B cell (primary cell): ENCODE measurements at regions not wholly inside any gene's neighbourhood (a gene's known extent, or its start where the extent isn't known, plus 50 kb on each side); places are given as distances from the start of the nearest gene placed in this dataset.

ENCODE experiments used
- ATAC-seq: fragments of 200-7000 bp; cut with Tn5 transposase; one replicate; pipeline ENCODE4 v1.10.0; 2021; ENCODE audit warnings: low read depth, mild to moderate bottlenecking, moderate number of reproducible peaks, moderate library complexity
- CTCF ChIA-PET: fragments of 350-600 bp; sonication (Branson Sonifier 250); formaldehyde crosslinking; loops from one replicate; lab custom pipeline; 2021; ENCODE audit warnings: antibody characterized with exemption, inconsistent platforms; lab: Charles Lee
- POLR2A ChIA-PET: fragments of 350-600 bp; sonication (Branson Sonifier 250); formaldehyde crosslinking; loops from one replicate; lab custom pipeline; 2021; ENCODE audit warnings: antibody characterized with exemption; lab: Charles Lee
- DNase-seq: peaks from one replicate; pipeline ENCODE4 v3.0.0; 2013
- H2AFZ ChIP-seq: 2 replicates; pipeline ENCODE4 v1.6.1; 2012; ENCODE audit warnings: mild to moderate bottlenecking, low read depth, low read length; ENCODE audit not compliant: insufficient read depth, poor library complexity, severe bottlenecking
- H3K27ac ChIP-seq, 2 donors: 1 replicate in 1 of 2; 2 replicates in 1 of 2; pipeline ENCODE4 v1.5.1; 2012 to 2013; ENCODE audit warnings: low read length in 2 of 2, mild to moderate bottlenecking in 2 of 2, moderate library complexity in 1 of 2
- H3K27me3 ChIP-seq, 4 experiments: fragments of 200-600 bp in 1 of 4; sonication (generic) in 1 of 4; replicated peaks in 1 of 4; 1 replicate in 2 of 4; 2 replicates in 2 of 4; pipeline versions ENCODE4 v1.6.1 to v1.7.0; 2013 to 2016; ENCODE audit warnings: low read length in 3 of 4, mild to moderate bottlenecking in 2 of 4, mixed read lengths in 1 of 4, moderate library complexity in 1 of 4; ENCODE audit not compliant: insufficient read depth in 4 of 4, control insufficient read depth in 3 of 4; ENCODE audit errors: control extremely low read depth in 1 of 4
- H3K36me3 ChIP-seq, 2 experiments: replicated peaks in 1 of 2; 1 replicate in 1 of 2; 2 replicates in 1 of 2; pipeline versions ENCODE4 v1.6.1 to v1.7.1; 2013; ENCODE audit warnings: low read length in 1 of 2; ENCODE audit not compliant: insufficient read depth in 2 of 2, control insufficient read depth in 1 of 2; ENCODE audit errors: control extremely low read depth in 1 of 2, extremely low read depth in 1 of 2
- H3K4me1 ChIP-seq, 2 donors: fragments of 200-600 bp in 1 of 2; sonication (generic) in 1 of 2; 1 replicate in 1 of 2; 2 replicates in 1 of 2; pipeline versions ENCODE4 v1.5.1 to v1.6.1; 2013 to 2017; ENCODE audit warnings: low read length in 2 of 2; ENCODE audit not compliant: control insufficient read depth in 2 of 2, insufficient read depth in 2 of 2
- H3K4me2 ChIP-seq: replicated peaks from 2 replicates; pipeline ENCODE3; 2012; ENCODE audit warnings: mild to moderate bottlenecking, low read depth, low read length; ENCODE audit not compliant: poor library complexity, severe bottlenecking
- H3K4me3 ChIP-seq, 5 experiments: fragments of 200-600 bp in 1 of 5; sonication (generic) in 1 of 5; 1 replicate in 3 of 5; 2 replicates in 2 of 5; pipeline versions ENCODE4 v1.5.1 to v1.7.0; 2011 to 2016; ENCODE audit warnings: low read length in 4 of 5, mild to moderate bottlenecking in 4 of 5, low read depth in 2 of 5, control low read depth in 1 of 5, moderate library complexity in 1 of 5; ENCODE audit not compliant: insufficient read depth in 1 of 5; ENCODE audit errors: control extremely low read depth in 1 of 5, extremely low read depth in 1 of 5
- H3K79me2 ChIP-seq: fragments of 200-600 bp; sonication (generic); one replicate; pipeline ENCODE4 v1.6.0; 2016; ENCODE audit warnings: low read length; ENCODE audit not compliant: control insufficient read depth, insufficient read depth
- H3K9ac ChIP-seq: fragments of 200-600 bp; sonication (generic); 2 replicates; pipeline ENCODE4 v1.6.1; 2017; ENCODE audit warnings: mild to moderate bottlenecking, low read length, moderate library complexity
- H3K9me3 ChIP-seq, 3 donors: one replicate each; pipeline versions ENCODE4 v1.6.1 to v1.7.1; 2013; ENCODE audit warnings: low read length in 2 of 3; ENCODE audit not compliant: control insufficient read depth in 2 of 3, insufficient read depth in 1 of 3; ENCODE audit errors: control extremely low read depth in 1 of 3
- H4K20me1 ChIP-seq: 2 replicates; pipeline ENCODE4 v1.6.0; 2012; ENCODE audit warnings: mild to moderate bottlenecking, low read length; ENCODE audit not compliant: insufficient read depth, control insufficient read depth, poor library complexity, severe bottlenecking
- H3K27ac Mint-ChIP-seq: one replicate; pipeline ENCODE4 v1.8.0; 2021; ENCODE audit warnings: mixed read lengths
- H3K27me3 Mint-ChIP-seq: one replicate; pipeline ENCODE4 v1.8.0; 2021; ENCODE audit warnings: mixed read lengths
- H3K4me1 Mint-ChIP-seq: one replicate; pipeline ENCODE4 v1.8.0; 2021; ENCODE audit warnings: mixed read lengths
- H3K4me3 Mint-ChIP-seq: one replicate; pipeline ENCODE4 v1.8.0; 2021; ENCODE audit warnings: mixed read lengths
- H3K9me3 Mint-ChIP-seq: one replicate; pipeline ENCODE4 v1.8.0; 2022; ENCODE audit warnings: mixed read lengths; ENCODE audit not compliant: insufficient read depth
- CTCF ChIP-seq: fragments of 200-600 bp; IDR thresholded peaks from one replicate; pipeline ENCODE4 v1.8.0; 2022; ENCODE audit warnings: antibody characterized with exemption, mild to moderate bottlenecking
- EZH2 ChIP-seq: IDR thresholded peaks from 2 replicates; pipeline ENCODE4 v1.6.1; 2012; ENCODE audit warnings: borderline replicate concordance, low read depth, mild to moderate bottlenecking, moderate library complexity, low read length; ENCODE audit not compliant: insufficient read depth, poor library complexity, severe bottlenecking
- WGBS: methylation state at CpG from one replicate; pipeline ENCODE4 v1.1.5; 2013; ENCODE audit warnings: missing lambda C conversion rate; ENCODE audit not compliant: insufficient coverage; 5-methylcytosine and 5-hydroxymethylcytosine counted together
- intact Hi-C: fragments of 100-400 bp; cut with micrococcal nuclease; formaldehyde crosslinking; loops from one replicate; pipeline ENCODE4 v1.10.0; 2022

- H3K27me3 Mint-ChIP-seq, result peaks cover 10% of the 10 kb centered on the region
- Histone ChIP-seq H3K27ac (no peak overlapping the region), H3K4me2 (no peak overlapping the region), H2AFZ (no peak overlapping the region), H3K9me3 (peaks cover 0 to 2% (median 0%) of the 10 kb centered on the region in 3 donors), H3K4me1 (no peaks in the 10 kb centered on the region), H3K9ac (no peak overlapping the region), H3K79me2 (no peaks in the 10 kb centered on the region), H4K20me1 (no peaks in the 10 kb centered on the region), H3K4me3 (no peak overlapping the region), H3K36me3 (no peaks in the 10 kb centered on the region), H3K27me3 (no peaks in the 10 kb centered on the region)
- ChIA-PET POLR2A (no interaction called here), CTCF (no interaction called here)
- H3K27ac Mint-ChIP-seq, result no peak overlapping the region
- H3K4me3 Mint-ChIP-seq, result no peak overlapping the region
- TF ChIP-seq CTCF, result no peak
- TF ChIP-seq EZH2, result no peak
- DNase-seq (no peak), ATAC-seq (no peak)
- H3K9me3 Mint-ChIP-seq, result peaks cover 5% of the 10 kb centered on the region
- no peaks in the 10 kb centered on the region for H3K4me1 Mint-ChIP-seq
- intact Hi-C loops, result no loop called here
- 100% methylated on average over 1 of the region's 1 CpG for WGBS
Observed at GRCh38 chr3:152745646-152746045, 89.3 kb upstream of the P2RY1 start.

GRCh38 chr3:152754303-152754702 lies 80.6 kb upstream of the P2RY1 start:
- H3K4me1 Mint-ChIP-seq, result no peaks in the 10 kb centered on the region
- no peaks in the 10 kb centered on the region for H3K27me3 ChIP-seq
- no peak overlapping the region for H2AFZ ChIP-seq
- DNase-seq (no peak), ATAC-seq (no peak)
- peaks cover 4% of the 10 kb centered on the region for H3K27me3 Mint-ChIP-seq
- no peak overlapping the region for H3K27ac Mint-ChIP-seq
- H4K20me1 ChIP-seq, result no peaks in the 10 kb centered on the region
- H3K4me2 ChIP-seq, result no peak overlapping the region
- TF ChIP-seq EZH2 (no peak), CTCF (no peak)
- H3K79me2 ChIP-seq, result no peaks in the 10 kb centered on the region
- no peaks in the 10 kb centered on the region for H3K36me3 ChIP-seq
- H3K9me3 ChIP-seq, result peaks cover 0 to 2% (median 0%) of the 10 kb centered on the region in 3 donors
- peaks cover 5% of the 10 kb centered on the region for H3K9me3 Mint-ChIP-seq
- no CpG with 5 or more reads among the region's 2 CpGs for WGBS
- POLR2A ChIA-PET, result no interaction called here
- CTCF ChIA-PET, result no interaction called here
- intact Hi-C loops, result no loop called here
- no peak overlapping the region for H3K4me3 Mint-ChIP-seq
- no peak overlapping the region for H3K9ac ChIP-seq
- no peak overlapping the region for H3K27ac ChIP-seq
- no peaks in the 10 kb centered on the region for H3K4me1 ChIP-seq
- no peak overlapping the region for H3K4me3 ChIP-seq
